NCI-H510A (cell line): ENCODE measurements at regions not wholly inside any gene's neighbourhood (a gene's known extent, or its start where the extent isn't known, plus 50 kb on each side); places are given as distances from the start of the nearest gene placed in this dataset.
"Not testable (repeated sequence)": the region's sequence is repeated elsewhere in the genome, so short reads cannot be mapped to it uniquely, and the experiment has no call there.

Experiments used
- DNase-seq: peaks from one replicate; lab custom pipeline; 2025; lab: John Stamatoyannopoulos, UW

GRCh38 chr20:6715401-6715941 is 52.0 kb upstream of the BMP2 start:
- no peak for DNase-seq

- peak; percentile 10 for DNase-seq
These were observed 53.2 kb upstream of the BMP2 start for GRCh38 chr20:6714279-6714711.

GRCh38 chr20:6711951-6712649 is 55.4 kb upstream of the BMP2 start:
- no peak for DNase-seq

- DNase-seq: no peak
These were observed 57.4 kb upstream of the BMP2 start for GRCh38 chr20:6709910-6710595.

GRCh38 chr20:6708010-6708409 is 59.5 kb upstream of the BMP2 start:
- DNase-seq: no peak

- DNase-seq: no peak
These were observed 60.1 kb upstream of the BMP2 start for GRCh38 chr20:6707321-6707831.

GRCh38 chr20:6705926-6706548 is 61.4 kb upstream of the BMP2 start:
- DNase-seq: no peak

- DNase-seq: no peak
These were observed 62.2 kb upstream of the BMP2 start for GRCh38 chr20:6705106-6705766.

- DNase-seq: no peak
These were observed 63.2 kb upstream of the BMP2 start for GRCh38 chr20:6704132-6704861.

GRCh38 chr20:6703656-6704055 is 63.8 kb upstream of the BMP2 start:
- DNase-seq: no peak

- no peak for DNase-seq
These were observed 64.4 kb upstream of the BMP2 start for GRCh38 chr20:6703047-6703446.

- no peak for DNase-seq
These were observed 65.3 kb upstream of the BMP2 start for GRCh38 chr20:6702144-6702543.

GRCh38 chr20:6700563-6701329 is 66.7 kb upstream of the BMP2 start:
- no peak for DNase-seq

GRCh38 chr20:6699921-6700562 is 67.4 kb upstream of the BMP2 start:
- DNase-seq: no peak

- no peak for DNase-seq
These were observed 68.8 kb upstream of the BMP2 start for GRCh38 chr20:6698723-6699122.

- DNase-seq: peak; percentile 15
These were observed 69.4 kb upstream of the BMP2 start for GRCh38 chr20:6698056-6698455.

GRCh38 chr20:6697228-6697972 is 70.1 kb upstream of the BMP2 start:
- no peak for DNase-seq

- DNase-seq: no peak
These were observed 71.5 kb upstream of the BMP2 start for GRCh38 chr20:6696001-6696400.

GRCh38 chr20:6693808-6694198 is 73.7 kb upstream of the BMP2 start:
- not testable (repeated sequence) for DNase-seq
